GM10266 (cell line): ENCODE measurements at regions not wholly inside any gene's neighbourhood (a gene's known extent, or its start where the extent isn't known, plus 50 kb on each side); places are given as distances from the start of the nearest gene placed in this dataset.

ENCODE experiments used
- DNase-seq: peaks from one replicate; pipeline ENCODE4 v3.0.0; 2012; ENCODE audit errors: extremely low spot score
- CTCF ChIP-seq: IDR thresholded peaks from 2 replicates; pipeline ENCODE4 v1.5.1; 2012; ENCODE audit warnings: mild to moderate bottlenecking, low read depth; ENCODE audit not compliant: control insufficient read depth, insufficient read depth; ENCODE audit errors: missing control alignments

- no peak for TF ChIP-seq CTCF
Observed at GRCh38 chr15:97146929-97147870, 813.3 kb upstream of the ARRDC4 start.

GRCh38 chr15:97153356-97153965 lies 807.0 kb upstream of the ARRDC4 start:
- DNase-seq: no peak
- no peak for TF ChIP-seq CTCF

More at GRCh38 chr15:97146929-97147870, 813.3 kb upstream of the ARRDC4 start:
- DNase-seq: no peak

- TF ChIP-seq CTCF: no peak
- no peak for DNase-seq
Observed at GRCh38 chr15:97156739-97157265, 803.7 kb upstream of the ARRDC4 start.

- TF ChIP-seq CTCF: no peak
- DNase-seq: no peak
Observed at GRCh38 chr15:97162805-97163495, 797.6 kb upstream of the ARRDC4 start.

- no peak for TF ChIP-seq CTCF
Observed at GRCh38 chr15:97165205-97165604, 795.3 kb upstream of the ARRDC4 start.

GRCh38 chr15:97168704-97169475 lies 791.6 kb upstream of the ARRDC4 start:
- no peak for DNase-seq
- TF ChIP-seq CTCF: no peak

More at GRCh38 chr15:97165205-97165604, 795.3 kb upstream of the ARRDC4 start:
- DNase-seq: no peak
